GM21529 (cell line): ENCODE measurements at regions not wholly inside any gene's neighbourhood (a gene's known extent, or its start where the extent isn't known, plus 50 kb on each side); places are given as distances from the start of the nearest gene placed in this dataset.

Experiments used
- ATAC-seq: cut with Tn5 transposase; IDR thresholded peaks from one replicate; pipeline ENCODE4 v1.9.1; 2021; ENCODE audit not compliant: unreplicated experiment

GRCh38 chr14:89498878-89499277, 81.8 kb upstream of the FOXN3 start:
- no peak for ATAC-seq

DNA sequence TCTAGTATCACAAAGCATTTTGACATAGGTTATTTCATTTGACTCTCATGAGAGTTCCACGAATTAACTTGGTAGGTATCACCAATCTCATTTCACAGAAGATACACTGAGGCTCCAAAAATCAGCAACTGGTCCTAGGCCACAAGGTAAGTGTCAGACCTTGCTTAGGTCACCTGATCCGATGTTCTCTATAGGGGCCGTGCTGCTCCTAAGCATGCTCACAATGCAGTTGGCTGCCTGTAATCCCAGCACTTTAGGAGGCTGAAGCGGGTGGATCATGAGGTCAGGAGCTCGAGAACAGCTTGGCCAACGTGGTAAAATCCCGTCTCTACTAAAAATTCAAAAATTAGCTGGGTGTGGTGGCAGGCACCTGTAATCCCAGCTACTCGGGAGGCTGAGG, 78.7 kb upstream of the FOXN3 start:
- no peak for ATAC-seq

DNA sequence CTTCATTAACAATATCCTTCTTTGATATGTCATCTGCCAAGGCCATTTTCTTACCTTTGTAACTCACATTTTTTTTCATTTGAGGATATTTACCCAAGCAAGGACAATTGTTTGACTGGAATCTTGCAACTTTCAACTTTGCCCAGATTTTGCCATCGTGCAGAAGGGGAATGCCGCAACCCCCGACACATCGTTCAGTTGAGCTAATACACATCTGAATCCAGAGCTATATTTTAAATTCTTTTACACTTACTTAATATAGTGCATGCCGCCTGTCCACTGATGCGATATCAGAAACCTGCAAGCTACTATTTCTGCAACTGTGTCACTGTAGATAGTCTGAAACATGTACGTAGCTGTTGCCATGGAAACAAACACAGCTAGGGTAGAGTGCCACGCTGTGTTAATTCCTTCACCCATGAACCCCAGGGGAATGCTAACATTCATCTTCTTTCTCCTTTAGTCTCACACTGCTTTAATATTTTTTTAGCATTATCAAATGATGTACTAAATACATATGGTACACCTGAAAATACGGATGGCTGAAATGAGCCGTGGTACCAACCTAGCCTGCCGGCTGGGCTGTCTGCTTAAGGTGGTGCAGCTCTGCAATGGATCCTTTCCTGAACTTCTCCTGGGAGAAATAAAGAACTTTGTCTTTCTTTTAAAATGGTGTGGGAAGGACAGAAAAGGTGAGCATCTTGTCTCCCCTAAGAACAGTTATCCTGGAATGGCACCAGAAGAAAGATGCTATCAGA, 77.0 kb upstream of the FOXN3 start:
- ATAC-seq = peak; percentile 97

DNA sequence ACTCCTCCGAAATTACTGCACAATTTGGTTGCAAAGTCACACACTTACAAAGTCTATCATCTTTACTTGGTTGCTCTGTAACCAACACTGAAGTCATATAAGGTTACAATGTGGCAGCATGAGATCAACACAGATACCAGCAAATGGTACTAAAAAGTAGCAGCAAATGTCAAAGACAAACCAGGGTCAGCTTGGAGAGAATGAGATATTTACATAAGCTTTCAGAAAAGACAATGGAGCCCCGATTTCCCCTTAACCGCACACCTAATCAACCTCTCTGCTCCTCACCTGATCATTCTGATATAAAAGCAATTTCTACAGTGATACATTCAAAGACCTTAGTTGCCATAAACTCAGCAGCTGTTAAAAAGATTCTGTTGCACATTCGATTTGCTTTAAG, 76.4 kb upstream of the FOXN3 start:
- no peak for ATAC-seq

DNA sequence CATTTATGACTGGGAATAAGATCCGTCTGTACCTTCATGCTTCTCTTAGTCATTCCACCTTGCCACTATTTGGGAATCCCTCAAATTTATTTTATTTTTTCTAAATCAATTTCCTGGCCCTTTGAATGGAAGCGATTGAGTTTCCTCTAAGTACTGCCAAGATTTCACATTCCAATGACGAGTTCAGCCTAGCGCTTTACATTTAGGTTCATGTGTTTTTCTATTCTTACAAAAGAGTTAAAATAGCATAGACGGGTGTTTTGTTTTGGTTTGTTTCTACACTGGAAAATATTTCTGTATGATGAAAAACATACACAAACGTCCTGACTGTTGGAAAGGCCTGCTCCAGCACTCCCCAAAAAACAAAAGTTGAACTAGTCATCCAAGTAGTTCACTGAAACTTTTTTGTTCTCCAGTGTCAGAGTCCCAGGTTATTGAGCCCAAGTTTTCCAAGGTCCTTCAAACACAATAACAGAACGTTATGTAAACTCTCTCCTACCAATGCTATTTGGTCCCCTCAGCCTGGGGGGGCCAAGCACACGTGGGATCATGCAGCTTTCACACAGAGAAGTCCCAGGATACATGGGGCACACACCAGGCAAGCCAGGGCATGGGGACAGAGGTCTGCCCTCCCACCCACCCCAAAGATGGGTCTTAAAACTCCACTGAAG, 74.8 kb upstream of the FOXN3 start:
- ATAC-seq = no peak

- no peak for ATAC-seq
Observed at GRCh38 chr14:89490466-89490865, 73.4 kb upstream of the FOXN3 start.

GRCh38 chr14:89489761-89490437, 72.9 kb upstream of the FOXN3 start:
- no peak for ATAC-seq

DNA sequence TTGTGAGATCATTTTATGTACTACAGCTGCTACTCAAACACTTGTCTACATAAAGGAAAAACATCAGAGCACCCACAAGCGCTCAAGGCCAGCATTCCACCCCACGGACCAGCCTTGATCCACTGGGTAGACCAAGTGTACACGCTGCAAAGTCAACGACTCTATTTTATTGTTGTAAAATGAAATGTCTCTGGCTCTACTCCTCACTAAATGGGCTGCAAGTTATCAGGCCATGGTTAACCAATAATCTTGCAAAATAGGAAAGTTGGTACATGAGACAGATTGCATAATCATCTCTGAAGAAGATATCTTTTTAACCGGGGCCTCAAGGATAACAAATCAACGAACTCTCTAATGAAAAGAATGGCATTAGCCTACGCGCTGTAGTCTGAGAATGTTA, 69.9 kb upstream of the FOXN3 start:
- no peak for ATAC-seq

GRCh38 chr14:89486505-89486904, 69.5 kb upstream of the FOXN3 start:
- ATAC-seq = no peak

- ATAC-seq = no peak
Observed at GRCh38 chr14:89485264-89485663, 68.2 kb upstream of the FOXN3 start.

DNA sequence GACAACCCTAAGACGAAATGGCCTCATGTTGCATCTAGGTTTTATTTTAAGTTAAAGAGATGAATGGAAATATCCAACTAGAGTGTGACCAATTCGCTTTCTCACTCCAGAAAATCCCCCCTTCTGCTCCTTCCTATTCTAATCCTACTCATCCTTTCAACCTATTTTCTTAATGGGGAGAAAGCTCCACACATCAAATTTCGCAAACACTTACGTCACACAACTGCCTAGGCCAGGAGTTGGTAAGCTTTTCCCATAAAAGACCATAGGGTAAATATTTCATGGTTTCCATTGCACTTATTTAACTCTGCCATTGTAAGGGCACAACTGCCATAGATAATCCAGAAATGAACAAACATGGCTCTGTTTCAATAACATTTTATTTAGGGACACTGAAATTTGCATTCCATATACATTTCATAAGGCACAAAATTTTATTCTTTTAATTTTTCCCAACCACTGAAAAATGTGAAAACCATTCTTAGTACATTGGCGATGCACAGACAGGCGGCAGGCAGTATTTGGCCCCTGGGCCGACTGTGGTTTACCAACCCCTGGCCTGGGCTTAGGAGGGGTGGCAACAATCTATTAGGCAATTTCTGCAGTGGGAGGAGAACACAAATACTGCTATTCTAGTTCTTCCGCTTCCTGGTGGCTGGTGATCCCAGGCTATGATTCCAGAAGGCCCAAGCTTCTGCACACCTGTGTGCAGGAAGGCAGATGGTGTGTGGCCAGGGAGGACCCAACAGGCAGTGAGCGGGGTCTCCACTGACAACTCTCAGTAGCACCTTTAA, 67.2 kb upstream of the FOXN3 start:
- ATAC-seq = no peak

DNA sequence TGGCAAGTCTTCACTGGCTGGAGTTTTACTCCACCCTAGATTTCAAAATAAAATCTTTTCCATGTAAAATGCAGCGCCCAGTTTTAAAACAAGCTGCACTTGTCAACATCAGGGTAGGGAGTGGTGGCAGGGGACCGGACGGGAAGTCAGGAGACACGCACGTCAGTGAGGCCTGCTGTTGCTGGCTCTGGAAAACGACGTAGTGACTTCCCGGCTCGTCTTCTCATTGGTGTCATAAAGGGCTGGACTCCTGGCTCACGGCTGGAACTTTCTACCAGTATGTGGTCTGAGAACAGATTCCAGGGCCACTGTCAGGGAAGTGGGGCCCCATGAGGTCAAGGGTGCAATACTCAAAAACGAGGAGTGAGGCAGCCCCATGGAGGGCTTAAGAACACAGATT, 64.2 kb upstream of the FOXN3 start:
- ATAC-seq = no peak

DNA sequence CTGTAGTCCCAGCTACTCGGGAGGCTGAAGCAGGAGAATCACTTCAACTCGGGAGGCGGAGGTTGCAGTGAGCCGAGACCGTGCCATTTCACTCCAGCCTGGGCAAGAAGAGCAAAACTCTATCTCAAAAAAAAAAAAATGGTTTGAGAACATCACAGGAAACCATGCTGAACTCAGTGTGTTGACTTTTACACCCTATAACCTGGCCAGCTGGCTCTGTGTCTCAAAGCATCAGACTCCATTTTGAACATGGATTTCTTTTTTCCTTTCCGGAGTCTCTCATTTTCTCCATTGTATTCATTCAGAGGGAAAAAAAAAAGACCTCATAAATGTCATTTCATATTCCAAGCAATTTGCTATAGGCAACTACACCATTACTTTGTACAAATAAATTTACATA, 63.2 kb upstream of the FOXN3 start:
- no peak for ATAC-seq

DNA sequence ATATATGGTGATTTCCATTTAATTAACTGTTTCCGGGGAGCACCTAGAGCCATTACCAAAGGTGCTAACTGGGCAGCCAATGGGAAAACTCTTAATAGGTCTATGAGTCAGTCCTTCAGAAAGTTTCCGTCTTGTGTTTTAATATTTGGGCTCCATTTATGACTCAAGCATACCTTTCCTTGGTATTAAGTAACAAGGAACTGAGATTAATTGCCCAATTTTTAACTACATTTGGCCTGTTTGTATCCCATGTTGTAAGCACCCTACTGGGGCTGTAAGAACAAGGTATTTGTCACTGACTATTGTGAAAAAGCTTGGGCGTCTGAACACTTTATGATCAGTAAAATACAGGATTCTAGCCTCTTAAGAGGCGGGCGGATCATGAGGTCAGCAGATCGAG, 62.8 kb upstream of the FOXN3 start:
- no peak for ATAC-seq

DNA sequence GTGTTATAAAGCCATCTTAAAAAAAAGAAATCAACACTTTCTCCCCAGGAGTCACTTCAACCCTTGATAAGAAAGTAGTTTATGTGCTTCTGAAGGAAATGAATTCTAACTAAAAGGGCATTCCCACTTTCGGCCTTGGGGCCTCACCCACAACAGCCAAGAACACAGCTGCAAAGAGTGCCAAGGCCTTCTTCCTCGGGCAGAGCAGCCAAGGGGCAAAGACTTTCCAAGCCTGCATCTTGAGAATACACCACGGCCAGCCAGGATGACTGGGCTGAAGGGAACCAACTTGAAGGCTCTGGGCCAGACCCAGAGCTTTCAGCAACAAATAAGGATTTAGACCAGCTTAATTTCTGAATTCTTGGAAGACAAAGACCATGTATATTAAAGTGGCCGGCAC, 60.4 kb upstream of the FOXN3 start:
- no peak for ATAC-seq

GRCh38 chr14:89476354-89476896, 59.4 kb upstream of the FOXN3 start:
- no peak for ATAC-seq

DNA sequence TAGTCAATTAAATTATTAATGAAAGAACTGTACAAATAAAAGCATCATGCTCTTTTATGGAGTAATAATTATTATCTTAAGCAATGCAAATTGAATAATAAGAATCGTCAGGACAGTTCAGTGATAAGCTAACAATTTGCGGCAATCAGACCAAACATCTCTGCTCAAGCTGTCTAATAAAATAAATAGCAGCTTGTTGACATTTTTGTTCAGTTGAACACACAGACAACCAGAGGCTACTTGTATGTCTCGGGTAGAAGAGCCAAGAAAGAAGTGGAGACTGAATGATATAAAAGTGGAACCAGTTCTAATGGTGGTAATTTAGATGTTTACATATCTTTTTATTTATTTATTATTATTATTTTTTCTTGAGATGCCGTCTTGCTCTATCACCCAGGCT, 57.4 kb upstream of the FOXN3 start:
- no peak for ATAC-seq

DNA sequence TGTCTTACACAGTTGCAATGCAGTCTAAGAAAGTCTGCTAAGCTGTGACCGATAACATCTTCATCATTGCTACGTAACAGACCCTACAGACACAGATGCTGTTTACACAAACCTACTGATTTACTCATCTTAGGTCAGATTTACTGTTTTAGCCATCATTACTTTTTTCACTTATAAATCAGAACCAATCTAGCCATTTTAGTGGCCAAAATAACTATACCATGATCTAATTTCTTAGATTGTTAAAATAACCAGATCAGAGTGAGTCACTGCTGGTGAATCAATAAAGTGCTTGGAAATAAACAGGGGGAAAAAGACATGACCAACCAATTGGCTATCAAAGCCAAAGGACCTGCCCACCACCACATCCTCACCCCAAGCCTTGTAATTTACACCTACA, 57.0 kb upstream of the FOXN3 start:
- ATAC-seq = no peak

GRCh38 chr14:89473569-89473968, 56.5 kb upstream of the FOXN3 start:
- ATAC-seq = no peak

DNA sequence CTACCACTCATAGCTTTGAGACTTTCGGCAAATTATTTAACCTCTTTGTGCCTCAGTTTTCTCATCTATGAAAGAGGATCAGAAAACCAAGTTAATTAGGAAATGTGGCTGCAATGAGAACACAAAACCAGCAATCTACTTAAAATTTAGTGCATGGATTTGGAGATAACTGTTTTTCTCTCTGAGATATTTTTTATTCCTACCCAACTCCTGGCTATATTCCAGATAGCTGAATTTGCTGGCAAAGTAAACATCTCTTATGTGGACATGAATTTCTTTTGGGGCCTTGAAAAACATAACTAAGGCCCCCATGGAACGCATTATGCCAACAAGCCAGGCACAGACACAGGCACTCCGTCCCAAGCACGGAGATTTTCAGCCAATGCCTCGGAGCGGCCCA, 53.4 kb upstream of the FOXN3 start:
- ATAC-seq = no peak
